ENCODE measurements at regions not wholly inside any gene's neighbourhood (a gene's known extent, or its start where the extent isn't known, plus 50 kb on each side); places are given as distances from the start of the nearest gene placed in this dataset.
"Not testable (repeated sequence)": the region's sequence is repeated elsewhere in the genome, so short reads cannot be mapped to it uniquely, and the experiment has no call there.

GRCh38 chr10:28733245-28733644 is 55.9 kb downstream of the BAMBI start:
- no peak for DNase-seq (ENCODE audit: low spot score)

GRCh38 chr10:28733647-28734046 is 56.3 kb downstream of the BAMBI start:
- DNase-seq (ENCODE audit: low spot score), result no peak

- no peak for DNase-seq (ENCODE audit: low spot score)
Measured at GRCh38 chr10:28734938-28735759, 57.8 kb downstream of the BAMBI start.

- DNase-seq (ENCODE audit: low spot score), result no peak
Measured at GRCh38 chr10:28737096-28737495, 59.8 kb downstream of the BAMBI start.

DNA sequence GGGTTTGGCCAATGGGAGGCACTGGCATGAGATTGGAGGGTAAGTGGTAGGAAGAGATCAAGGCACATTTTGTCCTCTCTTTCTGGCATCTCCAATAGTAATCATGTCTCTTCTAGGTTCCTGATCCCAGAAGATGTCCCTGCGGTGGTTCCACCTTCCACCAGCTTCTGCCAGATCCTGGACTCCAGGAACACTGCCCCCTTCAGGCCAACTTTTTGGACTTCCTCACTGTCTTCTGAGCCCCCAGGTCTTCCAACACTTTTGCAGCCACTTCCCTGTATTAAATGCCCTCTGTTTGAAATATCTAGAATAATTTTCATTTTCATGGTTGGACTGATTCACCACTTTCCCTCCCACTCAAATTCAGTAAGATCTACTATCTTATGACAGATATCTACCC is 60.9 kb downstream of the BAMBI start:
- peak; percentile 7 for DNase-seq (ENCODE audit: low spot score)

DNA sequence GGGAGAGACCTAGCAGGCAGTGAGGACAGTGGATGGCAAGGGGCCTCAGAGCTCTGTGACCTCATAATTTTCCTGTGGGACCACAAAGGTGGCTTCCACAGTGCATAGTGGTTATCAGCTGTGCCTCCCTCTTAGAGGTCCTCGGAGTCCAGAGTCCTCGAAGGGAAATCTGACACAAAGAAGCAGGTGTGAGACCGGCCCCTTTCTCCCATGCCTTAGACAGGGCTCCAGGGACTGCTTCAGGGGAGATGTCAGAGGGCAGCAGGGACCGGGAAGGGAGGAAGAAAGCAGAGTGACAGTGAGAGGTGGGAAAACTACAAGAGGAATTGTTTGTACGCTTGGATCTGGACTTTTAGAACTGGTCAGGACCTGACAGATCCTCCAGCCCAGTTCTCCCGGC is 66.3 kb downstream of the BAMBI start:
- DNase-seq (ENCODE audit: low spot score), result no peak

- no peak for DNase-seq (ENCODE audit: low spot score)
Measured at GRCh38 chr10:28744069-28744768, 66.9 kb downstream of the BAMBI start.

GRCh38 chr10:28754930-28755718 is 77.8 kb downstream of the BAMBI start:
- DNase-seq (ENCODE audit: low spot score), result no peak

- no peak for DNase-seq (ENCODE audit: low spot score)
Measured at GRCh38 chr10:28761084-28761846, 83.9 kb downstream of the BAMBI start.

DNA sequence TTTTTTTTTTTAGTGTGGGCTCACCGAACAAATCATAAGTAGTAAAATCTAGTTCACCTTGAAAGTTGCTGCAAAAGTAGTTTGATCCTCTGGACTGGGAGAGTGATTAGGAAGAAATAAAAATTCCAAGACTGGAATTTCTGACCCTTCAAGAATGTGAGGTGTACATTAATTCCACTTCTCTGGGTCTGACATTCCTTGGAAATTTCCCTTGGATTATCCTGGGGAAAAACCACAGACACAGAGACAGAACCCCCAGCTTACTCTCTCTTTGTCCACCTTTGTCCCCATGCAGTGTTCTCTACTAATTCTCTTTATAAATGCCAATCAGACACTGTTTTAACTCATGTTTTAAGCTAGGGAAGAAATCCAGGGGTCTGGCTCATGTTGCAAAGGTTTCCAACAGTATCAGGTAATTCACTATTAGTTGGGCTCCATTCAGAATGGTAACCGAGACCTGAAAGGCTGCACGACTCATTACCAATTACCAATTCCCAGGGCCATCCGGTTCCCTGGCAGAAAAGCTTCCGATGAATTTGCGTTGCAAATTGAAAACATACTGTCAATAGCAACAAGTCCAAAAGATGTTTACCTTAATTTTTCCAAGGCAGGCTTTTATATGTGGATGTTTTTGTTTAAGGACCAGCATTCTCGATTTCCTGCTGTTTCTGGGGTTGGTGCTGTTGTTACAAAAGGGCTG is 86.3 kb downstream of the BAMBI start:
- no peak for DNase-seq (ENCODE audit: low spot score)

- DNase-seq (ENCODE audit: low spot score), result no peak
Measured at GRCh38 chr10:28765641-28766040, 88.3 kb downstream of the BAMBI start.

- DNase-seq (ENCODE audit: low spot score), result no peak
Measured at GRCh38 chr10:28768227-28768626, 90.9 kb downstream of the BAMBI start.

GRCh38 chr10:28769091-28769604 is 91.8 kb downstream of the BAMBI start:
- DNase-seq (ENCODE audit: low spot score), result no peak

GRCh38 chr10:28771580-28772090 is 94.3 kb downstream of the BAMBI start:
- DNase-seq (ENCODE audit: low spot score), result not testable (repeated sequence)

DNA sequence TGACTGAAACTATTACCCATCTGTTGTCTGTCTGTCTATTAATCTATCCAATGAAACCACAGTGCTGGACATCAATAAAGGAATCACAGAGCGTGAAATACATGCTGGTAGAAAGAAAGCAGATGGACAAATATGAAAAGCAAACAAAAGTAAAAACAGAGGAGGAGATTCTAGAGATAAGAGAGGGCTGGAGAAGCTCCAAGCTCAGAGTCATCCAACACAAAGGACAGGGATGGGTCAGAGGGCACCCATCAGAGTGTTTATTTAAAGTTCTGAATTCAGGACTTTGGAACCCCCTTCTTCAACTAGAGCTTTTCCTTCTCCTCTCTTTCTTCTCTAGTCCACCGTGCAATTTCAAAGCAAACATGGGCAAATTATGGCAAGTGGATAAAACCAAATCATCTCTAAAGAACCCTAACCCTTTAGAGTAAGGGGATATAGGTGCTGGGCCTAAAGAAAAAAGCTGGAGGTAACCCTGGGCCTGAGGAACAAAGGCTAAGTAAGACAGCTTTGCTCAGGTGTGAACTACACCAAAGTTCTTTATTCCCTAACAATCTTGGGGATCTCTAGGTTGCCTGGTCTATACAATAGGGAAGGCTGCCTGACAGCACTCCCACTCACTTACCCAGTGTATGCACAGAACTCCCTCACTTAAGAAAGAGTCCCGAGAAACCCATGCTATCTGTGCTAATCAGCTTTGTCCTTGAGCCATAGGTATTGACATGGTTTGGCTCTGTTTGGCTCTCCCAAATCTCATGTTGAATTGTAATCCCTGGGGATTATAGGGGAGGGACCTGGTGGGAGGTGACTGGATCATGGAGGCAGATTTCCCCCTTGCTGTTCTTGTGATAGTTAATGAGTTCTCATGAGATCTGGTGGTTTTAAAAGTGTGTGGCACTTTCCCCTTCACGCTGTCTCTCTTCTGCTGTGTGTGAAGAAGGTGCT is 97.0 kb downstream of the BAMBI start:
- DNase-seq (ENCODE audit: low spot score), result no peak

DNA sequence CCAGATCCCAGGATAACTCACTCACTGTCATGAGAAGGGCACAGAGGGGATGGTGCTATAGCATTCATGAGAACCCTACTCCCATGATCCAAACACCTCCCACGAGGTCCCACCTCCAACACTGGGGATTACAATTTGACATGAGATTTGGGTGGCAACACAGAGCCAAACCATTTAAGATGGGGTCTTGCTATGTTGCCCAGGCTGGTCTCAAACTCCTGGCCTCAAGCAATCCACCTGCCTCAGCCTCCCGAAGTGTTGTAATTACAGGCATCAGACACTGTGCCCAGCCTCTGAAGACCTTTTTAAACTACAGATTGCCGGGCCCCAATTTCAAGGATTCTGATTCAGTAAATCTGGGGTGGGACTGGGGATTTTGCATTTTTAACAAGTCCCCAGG is 98.5 kb downstream of the BAMBI start:
- no peak for DNase-seq (ENCODE audit: low spot score)

GRCh38 chr10:28776519-28776918 is 99.2 kb downstream of the BAMBI start:
- no peak for DNase-seq (ENCODE audit: low spot score)

- DNase-seq (ENCODE audit: low spot score), result no peak
Measured at GRCh38 chr10:28777911-28778310, 100.6 kb downstream of the BAMBI start.

GRCh38 chr10:28778524-28778923 is 101.2 kb downstream of the BAMBI start:
- no peak for DNase-seq (ENCODE audit: low spot score)

GRCh38 chr10:28781296-28781695 is 104.0 kb downstream of the BAMBI start:
- DNase-seq (ENCODE audit: low spot score), result no peak

All from hematopoietic multipotent progenitor cell treated with erythropoietin and hydrocortisone succinate and interleukin-3 and kit ligand, for 17 days (in vitro differentiated cells).